DOHH2 (cell line): ENCODE measurements at regions not wholly inside any gene's neighbourhood (a gene's known extent, or its start where the extent isn't known, plus 50 kb on each side); places are given as distances from the start of the nearest gene placed in this dataset.

Experiments used
- CTCF ChIP-seq: fragments of 200-600 bp; sonication (generic); IDR thresholded peaks from one replicate; pipeline ENCODE4 v1.5.1; 2014; ENCODE audit warnings: antibody characterized with exemption, mild to moderate bottlenecking, low read depth, low read length; ENCODE audit not compliant: poor library complexity, severe bottlenecking
- EZH2phosphoT487 ChIP-seq: fragments of 200-600 bp; sonication (generic); IDR thresholded peaks from 2 replicates; pipeline ENCODE4 v1.6.1; 2017; ENCODE audit warnings: borderline replicate concordance, mild to moderate bottlenecking, antibody characterized with exemption, low read length, moderate library complexity, mixed read lengths

- TF ChIP-seq CTCF = peak; percentile 45
- no peak for TF ChIP-seq EZH2phosphoT487
Measured at GRCh38 chr4:16278178-16278577, 51.9 kb upstream of the TAPT1 start.
